ENCODE measurements at regions not wholly inside any gene's neighbourhood (a gene's known extent, or its start where the extent isn't known, plus 50 kb on each side); places are given as distances from the start of the nearest gene placed in this dataset.

DNA sequence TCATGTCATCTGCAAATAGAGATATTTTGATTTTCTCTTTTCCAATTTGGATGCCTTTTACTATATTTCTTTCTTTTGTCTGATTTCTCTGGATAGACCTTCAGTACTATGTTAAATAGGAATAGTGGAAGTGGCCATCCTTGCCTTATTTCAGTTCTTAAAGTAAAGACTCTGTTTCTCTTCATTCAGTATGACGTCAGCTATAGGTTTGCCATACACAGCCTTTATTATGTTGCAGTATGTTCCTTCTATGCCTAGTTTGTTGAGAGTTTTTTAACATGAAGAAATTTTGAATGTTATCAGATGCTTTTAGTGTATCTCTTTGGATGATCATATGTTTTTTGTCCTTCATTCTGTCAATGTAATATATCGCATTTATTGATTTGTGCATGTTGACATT, 566.7 kb upstream of the ROBO1 start:
- TF ChIP-seq POLR2AphosphoS5 (IDR thresholded peaks at IDR 0.05; ENCODE audit: low read depth, low read length): no peak
- TF ChIP-seq POLR2A (IDR thresholded peaks at IDR 0.05; ENCODE audit: low read depth, low read length): no peak
